K562 (cell line): ENCODE measurements at regions not wholly inside any gene's neighbourhood (a gene's known extent, or its start where the extent isn't known, plus 50 kb on each side); places are given as distances from the start of the nearest gene placed in this dataset.

ENCODE experiments used
- ATAC-seq: fragments of 200-7000 bp; cut with Tn5 transposase; 3 replicates; pipeline ENCODE4 v1.9.1; 2020; ENCODE audit warnings: moderate library complexity
- BruUV-seq: library from RNA; stranded (reverse); fragments of 400-500 nt; replicated peaks from 2 replicates; lab custom pipeline; 2021; lab: Mats Ljungman, UMichigan
- CTCF ChIA-PET: fragments of 300-600 bp; formaldehyde crosslinking; extraction: SDS; loops from one replicate; lab custom pipeline; 2021; ENCODE audit warnings: low intra/inter-chr PET ratio; lab: Yijun Ruan, JAX
- POLR2A ChIA-PET: fragments of 300-600, 350-650 bp; sonication (Branson Sonifier 250); formaldehyde crosslinking; extraction: SDS; loops from one replicate; lab custom pipeline; 2021; ENCODE audit warnings: antibody characterized with exemption, inconsistent platforms; lab: Yijun Ruan, JAX
- DNase-seq, 4 experiments: peaks; one replicate each; pipeline versions ENCODE4 v3.0.0 to v3.0.0-alpha.2; 2011 to 2018; ENCODE audit warnings: low spot score in 3 of 4, mixed read lengths in 3 of 4; ENCODE audit errors: extremely low read depth in 1 of 4
- FAIRE-seq: peaks from 2 replicates; lab custom pipeline; 2011; peaks lifted over from hg19 to GRCh38; lab: Jason Lieb, UNC
- H2AFZ ChIP-seq: 2 replicates; pipeline ENCODE4 v1.6.0; 2011; ENCODE audit warnings: low read depth, low read length, control low read depth, inconsistent platforms
- H3K27ac ChIP-seq: fragments of 200-600 bp; 3 replicates; pipeline ENCODE4 v1.8.0; 2011; ENCODE audit warnings: low read depth, mild to moderate bottlenecking, control low read depth, inconsistent platforms, low read length, moderate library complexity, mixed read lengths; ENCODE audit errors: extremely low read depth
- H3K27me3 ChIP-seq, 2 experiments: fragments of 300-600 bp in 1 of 2; 2 replicates in 1 of 2; 3 replicates in 1 of 2; pipeline versions ENCODE4 v1.6.0 to v1.8.0; 2011; ENCODE audit warnings: inconsistent platforms in 2 of 2, low read length in 2 of 2, mild to moderate bottlenecking in 1 of 2, mixed read lengths in 1 of 2, moderate library complexity in 1 of 2; ENCODE audit not compliant: control insufficient read depth in 2 of 2, insufficient read depth in 2 of 2
- H3K36me3 ChIP-seq: fragments of 300-600 bp; 3 replicates; pipeline ENCODE4 v1.8.0; 2011; ENCODE audit warnings: mild to moderate bottlenecking, low read length, inconsistent platforms; ENCODE audit not compliant: control insufficient read depth, insufficient read depth
- H3K4me1 ChIP-seq, 2 experiments: fragments of 200-600 bp in 1 of 2; replicated peaks in 1 of 2; 2 replicates in 1 of 2; 3 replicates in 1 of 2; pipeline versions ENCODE4 v1.5.1 to v1.8.0; 2011; ENCODE audit warnings: inconsistent platforms in 2 of 2, low read length in 2 of 2, mild to moderate bottlenecking in 1 of 2, mixed read lengths in 1 of 2, moderate library complexity in 1 of 2; ENCODE audit not compliant: control insufficient read depth in 2 of 2, insufficient read depth in 2 of 2
- H3K4me2 ChIP-seq: 2 replicates; pipeline ENCODE4 v1.6.1; 2011; ENCODE audit warnings: low read length, control low read depth, inconsistent platforms, mixed read lengths; ENCODE audit not compliant: insufficient read depth
- H3K4me3 ChIP-seq: fragments of 200-600 bp; sonication (generic), shearing (Covaris generic); 2 replicates; pipeline ENCODE4 v1.5.1; 2016; ENCODE audit warnings: control low read depth, inconsistent platforms
- H3K79me2 ChIP-seq: fragments of 200-600 bp; 3 replicates; pipeline ENCODE4 v1.8.0; 2011; ENCODE audit warnings: low read length, inconsistent platforms; ENCODE audit not compliant: control insufficient read depth, insufficient read depth
- H3K9ac ChIP-seq, 2 experiments: 2 replicates each; pipeline versions ENCODE4 v1.6.0 to v1.6.1; 2011; ENCODE audit warnings: low read depth in 2 of 2, low read length in 2 of 2, control low read depth in 1 of 2, inconsistent platforms in 1 of 2, mild to moderate bottlenecking in 1 of 2, mixed read lengths in 1 of 2; ENCODE audit not compliant: insufficient read depth in 1 of 2
- H3K9me1 ChIP-seq: one replicate; pipeline ENCODE4 v1.6.0; 2011; ENCODE audit warnings: inconsistent platforms, mild to moderate bottlenecking, low read length, moderate library complexity; ENCODE audit not compliant: control insufficient read depth, insufficient read depth
- H3K9me3 ChIP-seq: replicated peaks from 2 replicates; pipeline ENCODE4 v1.5.1; 2011; ENCODE audit warnings: low read depth, low read length, inconsistent platforms; ENCODE audit not compliant: control insufficient read depth, insufficient read depth
- H4K20me1 ChIP-seq: replicated peaks from 2 replicates; pipeline ENCODE4 v1.6.1; 2011; ENCODE audit warnings: low read length, inconsistent platforms, mixed read lengths; ENCODE audit not compliant: control insufficient read depth, insufficient read depth
- CHD1 ChIP-seq: fragments of 200-600 bp; sonication (generic); IDR thresholded peaks from one replicate; pipeline ENCODE4 v1.6.1; 2012; ENCODE audit warnings: mild to moderate bottlenecking, moderate library complexity, low read length, inconsistent platforms
- ELF4 ChIP-seq: fragments of 450-650 bp; formaldehyde crosslinking; IDR thresholded peaks from 2 replicates; pipeline ENCODE4 v1.4.0; 2022; ENCODE audit warnings: missing genetic modification characterization
- FOS ChIP-seq: IDR thresholded peaks from 3 replicates; pipeline ENCODE4 v1.6.1; 2011; ENCODE audit not compliant: insufficient read length; ENCODE audit errors: extremely low read depth
- FOXK1 ChIP-seq: sonication (generic); formaldehyde crosslinking; IDR thresholded peaks from 2 replicates; pipeline ENCODE4 v1.8.0; 2022; ENCODE audit warnings: missing genetic modification reagents, mild to moderate bottlenecking, borderline replicate concordance
- HMG20A ChIP-seq: fragments of 450-650 bp; formaldehyde crosslinking; conservative IDR thresholded peaks from 2 replicates; pipeline ENCODE4 v1.4.0; 2020; ENCODE audit warnings: mild to moderate bottlenecking, mixed read lengths
- RBM39 ChIP-seq: fragments of 200-400 bp; formaldehyde crosslinking; optimal IDR thresholded peaks from 2 replicates; pipeline ENCODE3; 2018; ENCODE audit warnings: low read depth, low read length
- RNF219 ChIP-seq: fragments of 250-450 bp; sonication (Bioruptor Pico); IDR thresholded peaks from 2 replicates; pipeline ENCODE4 v1.5.0; 2022; ENCODE audit warnings: mild to moderate bottlenecking
- RUNX1 ChIP-seq: sonication (generic); IDR thresholded peaks from 2 replicates; pipeline ENCODE4 v1.6.1; 2016; ENCODE audit warnings: antibody characterized with exemption, low read depth
- SMARCC2 ChIP-seq: fragments of 450-650 bp; IDR thresholded peaks from 2 replicates; pipeline ENCODE4 v1.6.1; 2017; ENCODE audit warnings: antibody characterized with exemption, moderate library complexity, mild to moderate bottlenecking, low read depth
- SP1 ChIP-seq: sonication (generic); formaldehyde crosslinking; IDR thresholded peaks from 2 replicates; pipeline ENCODE4 v1.8.1; 2022; ENCODE audit warnings: mild to moderate bottlenecking, missing genetic modification reagents
- SRF ChIP-seq, 2 experiments: fragments of 250-450, 450-650 bp in 1 of 2; sonication (Bioruptor Pico) in 1 of 2; sonication (generic) in 1 of 2; formaldehyde crosslinking; IDR thresholded peaks; 2 replicates each; pipeline versions ENCODE4 v1.5.0 to v1.5.1; 2020 to 2022; ENCODE audit warnings: mild to moderate bottlenecking in 1 of 2, missing genetic modification reagents in 1 of 2
- TEAD1 ChIP-seq, 2 experiments: fragments of 450-650 bp in 1 of 2; sonication (generic) in 1 of 2; formaldehyde crosslinking; IDR thresholded peaks; 2 replicates each; pipeline versions ENCODE4 v1.4.0 to v1.8.0; 2020 to 2022; ENCODE audit warnings: mild to moderate bottlenecking in 2 of 2, missing genetic modification reagents in 1 of 2
- ZNF263 ChIP-seq: sonication (generic); formaldehyde crosslinking; IDR thresholded peaks from 2 replicates; pipeline ENCODE4 v1.8.0; 2022; ENCODE audit warnings: mild to moderate bottlenecking, missing genetic modification reagents, borderline replicate concordance
- ZNF282 ChIP-seq: sonication (generic); formaldehyde crosslinking; IDR thresholded peaks from 2 replicates; pipeline ENCODE4 v1.8.1; 2023; ENCODE audit warnings: missing genetic modification reagents
- ZNF609 ChIP-seq: sonication (generic); formaldehyde crosslinking; IDR thresholded peaks from 2 replicates; pipeline ENCODE4 v1.8.1; 2023; ENCODE audit warnings: missing genetic modification reagents, mild to moderate bottlenecking, borderline replicate concordance
- ZNF655 ChIP-seq: fragments of 250-450 bp; sonication (Bioruptor Pico); IDR thresholded peaks from 2 replicates; pipeline ENCODE4 v1.5.0; 2021
- WGBS: fragments of 100-300 bp; shearing (Covaris generic); methylation state at CpG from one replicate; pipeline ENCODE4 v1.1.6; 2016; ENCODE audit warnings: low coverage, mixed read lengths; ENCODE audit not compliant: insufficient coverage; ENCODE audit errors: missing lambda C conversion rate; 5-methylcytosine and 5-hydroxymethylcytosine counted together
- in situ Hi-C: fragments of 300-500 bp; cut with MboI; formaldehyde crosslinking; loops from 4 replicates; pipeline ENCODE4 v1.15.0; 2018; ENCODE audit warnings: inconsistent platforms, mixed read lengths
- intact Hi-C: fragments of 100-400 bp; cut with micrococcal nuclease; formaldehyde crosslinking; loops from 2 replicates; pipeline ENCODE4 v1.14.2; 2022

- no peaks in the 10 kb centered on the region for H3K27me3 ChIP-seq
- no peak overlapping the region for H3K4me2 ChIP-seq
- no peaks in the 10 kb centered on the region for H3K9me1 ChIP-seq
- no peak overlapping the region for H3K9ac ChIP-seq
- H3K9me3 ChIP-seq, result peaks cover 2% of the 10 kb centered on the region; the same call in 1 of the 2 replicates
- intact Hi-C loops, result no loop called here
- no peak overlapping the region for H3K27ac ChIP-seq
- no peaks in the 10 kb centered on the region for H3K4me1 ChIP-seq
- 0% methylated on average over 3 of the region's 3 CpGs for WGBS
- in situ Hi-C loops, result no loop called here
- no peak overlapping the region for H2AFZ ChIP-seq
- no peak for FAIRE-seq
- BruUV-seq, result no TSS peak
- no peaks in the 10 kb centered on the region for H3K36me3 ChIP-seq
- no peak for ATAC-seq
- no peaks in the 10 kb centered on the region for H3K79me2 ChIP-seq
- CTCF ChIA-PET, result no interaction called here
- H3K4me3 ChIP-seq, result no peak overlapping the region
- H4K20me1 ChIP-seq, result no peaks in the 10 kb centered on the region
- POLR2A ChIA-PET, result no interaction called here
- DNase-seq, result no peak
- no peak for TF ChIP-seq SRF (CRISPR knock-in tag; IDR thresholded peaks at IDR 0.05)
- TF ChIP-seq CHD1, result no peak
- no peak for TF ChIP-seq TEAD1 (CRISPR knock-in tag; IDR thresholded peaks at IDR 0.05)
- TF ChIP-seq ZNF282 (CRISPR knock-in tag), result no peak
- TF ChIP-seq SP1 (CRISPR knock-in tag), result no peak
- no peak for TF ChIP-seq RBM39
- no peak for TF ChIP-seq RUNX1
- no peak for TF ChIP-seq ZNF609
- no peak for TF ChIP-seq ZNF655
- TF ChIP-seq FOXK1 (CRISPR knock-in tag), result no peak
- TF ChIP-seq SMARCC2, result no peak
- TF ChIP-seq FOS, result no peak
- no peak for TF ChIP-seq RNF219 (CRISPR knock-in tag)
- no peak for TF ChIP-seq ZNF263
- TF ChIP-seq HMG20A (CRISPR knock-in tag), result no peak
- no peak for TF ChIP-seq ELF4
Observed at GRCh38 chr11:80096736-80097135, 655.9 kb upstream of the TENM4 start.
